ENCODE measurements at regions not wholly inside any gene's neighbourhood (a gene's known extent, or its start where the extent isn't known, plus 50 kb on each side); places are given as distances from the start of the nearest gene placed in this dataset.

GRCh38 chr17:79680318-79680695 lies 50.4 kb upstream of the ENPP7 start:
- H3K27ac ChIP-seq (ENCODE audit: low read depth in 1 of 2, low read length in 2 of 2): no peak overlapping the region
- H3K4me1 Mint-ChIP-seq (ENCODE audit: low read depth): no peaks in the 10 kb centered on the region
- H3K36me3 Mint-ChIP-seq (ENCODE audit: low read depth): no peaks in the 10 kb centered on the region
- no peaks in the 10 kb centered on the region for H3K4me1 ChIP-seq (ENCODE audit: insufficient read depth, low read length)
- no peak overlapping the region for H3K4me3 ChIP-seq (ENCODE audit: low read length)
- TF ChIP-seq CTCF (IDR thresholded peaks at IDR 0.05): no peak
- ATAC-seq (ENCODE audit: poor library complexity) (no peak), DNase-seq (no peak)
- H3K27me3 Mint-ChIP-seq: peaks cover 50% of the 10 kb centered on the region
- H3K27me3 ChIP-seq (ENCODE audit: control insufficient read depth in 1 of 2, insufficient read depth in 2 of 2, low read length in 2 of 2): peaks cover 2 to 17% of the 10 kb centered on the region in 2 experiments
- H3K36me3 ChIP-seq (ENCODE audit: insufficient read depth, low read length): no peaks in the 10 kb centered on the region
- intact Hi-C loops (cut with DNase I, micrococcal nuclease): no loop called here
- no peak overlapping the region for H3K4me3 Mint-ChIP-seq
- H3K27ac Mint-ChIP-seq: no peak overlapping the region
- POLR2A ChIA-PET: no interaction called here
- CTCF ChIA-PET: no interaction called here
- no peaks in the 10 kb centered on the region for H3K9me3 Mint-ChIP-seq
- H3K9me3 ChIP-seq (ENCODE audit: control insufficient read depth in 1 of 2, insufficient read depth in 1 of 2, low read length in 2 of 2): peaks cover 0 to 12% of the 10 kb centered on the region in 2 experiments

GRCh38 chr17:79679631-79680317 lies 51.0 kb upstream of the ENPP7 start:
- no peaks in the 10 kb centered on the region for H3K36me3 Mint-ChIP-seq (ENCODE audit: low read depth)
- peaks cover 3 to 18% of the 10 kb centered on the region in 2 experiments for H3K27me3 ChIP-seq (ENCODE audit: control insufficient read depth in 1 of 2, insufficient read depth in 2 of 2, low read length in 2 of 2)
- no peak for TF ChIP-seq CTCF (IDR thresholded peaks at IDR 0.05)
- no peak for DNase-seq
- no peaks in the 10 kb centered on the region for H3K4me1 Mint-ChIP-seq (ENCODE audit: low read depth)
- no peaks in the 10 kb centered on the region for H3K9me3 Mint-ChIP-seq
- no peaks in the 10 kb centered on the region for H3K4me1 ChIP-seq (ENCODE audit: insufficient read depth, low read length)
- H3K36me3 ChIP-seq (ENCODE audit: insufficient read depth, low read length): no peaks in the 10 kb centered on the region
- peaks cover 55% of the 10 kb centered on the region for H3K27me3 Mint-ChIP-seq
- peaks cover 0 to 18% of the 10 kb centered on the region in 2 experiments for H3K9me3 ChIP-seq (ENCODE audit: control insufficient read depth in 1 of 2, insufficient read depth in 1 of 2, low read length in 2 of 2)
- H3K4me3 Mint-ChIP-seq: no peak overlapping the region
- H3K27ac ChIP-seq (ENCODE audit: low read depth in 1 of 2, low read length in 2 of 2): no peak overlapping the region
- intact Hi-C loops (cut with DNase I, micrococcal nuclease): no loop called here
- ATAC-seq (ENCODE audit: poor library complexity): no peak
- no peak overlapping the region for H3K27ac Mint-ChIP-seq
- no peak overlapping the region for H3K4me3 ChIP-seq (ENCODE audit: low read length)
- CTCF ChIA-PET: no interaction called here
- POLR2A ChIA-PET: no interaction called here

GRCh38 chr17:79678736-79679255 lies 51.9 kb upstream of the ENPP7 start:
- no peaks in the 10 kb centered on the region for H3K36me3 ChIP-seq (ENCODE audit: insufficient read depth, low read length)
- peaks cover 5 to 27% of the 10 kb centered on the region in 2 experiments for H3K9me3 ChIP-seq (ENCODE audit: control insufficient read depth in 1 of 2, insufficient read depth in 1 of 2, low read length in 2 of 2)
- Mint-ChIP-seq H3K27ac (no peak overlapping the region), H3K36me3 (ENCODE audit: low read depth) (no peaks in the 10 kb centered on the region), H3K4me1 (ENCODE audit: low read depth) (no peaks in the 10 kb centered on the region), H3K9me3 (peaks cover under 1% of the 10 kb centered on the region), H3K27me3 (peaks cover 54% of the 10 kb centered on the region), H3K4me3 (no peak overlapping the region)
- intact Hi-C loops (cut with DNase I, micrococcal nuclease): no loop called here
- no peak overlapping the region for H3K4me3 ChIP-seq (ENCODE audit: low read length)
- no peaks in the 10 kb centered on the region for H3K4me1 ChIP-seq (ENCODE audit: insufficient read depth, low read length)
- no peak for TF ChIP-seq CTCF (IDR thresholded peaks at IDR 0.05)
- no peak for DNase-seq
- ATAC-seq (ENCODE audit: poor library complexity): no peak
- POLR2A ChIA-PET: no interaction called here
- H3K27ac ChIP-seq (ENCODE audit: low read depth in 1 of 2, low read length in 2 of 2): no peak overlapping the region
- peaks cover 10 to 27% of the 10 kb centered on the region in 2 experiments for H3K27me3 ChIP-seq (ENCODE audit: control insufficient read depth in 1 of 2, insufficient read depth in 2 of 2, low read length in 2 of 2)
- CTCF ChIA-PET: no interaction called here
